ENCODE measurements at regions not wholly inside any gene's neighbourhood (a gene's known extent, or its start where the extent isn't known, plus 50 kb on each side); places are given as distances from the start of the nearest gene placed in this dataset.

GRCh38 chr10:2891770-2892124 is 175.6 kb upstream of the PFKP start:
- no peak overlapping the region for H3K4me3 ChIP-seq
- DNase-seq (ENCODE audit: low read depth in 1 of 2, low spot score in 1 of 2), result no peak
- no peak for TF ChIP-seq CTCF (IDR thresholded peaks at IDR 0.05; ENCODE audit: low read depth, low read length)
- H3K27me3 ChIP-seq, result no peaks in the 10 kb centered on the region
- no peaks in the 10 kb centered on the region for H3K4me1 ChIP-seq (ENCODE audit: low read depth)
- no peaks in the 10 kb centered on the region for H3K9me3 ChIP-seq (ENCODE audit: low read depth)
- no peaks in the 10 kb centered on the region for H3K36me3 ChIP-seq
- H3K27ac ChIP-seq, result no peak overlapping the region

- TF ChIP-seq CTCF (IDR thresholded peaks at IDR 0.05; ENCODE audit: low read depth, low read length), result no peak
- DNase-seq (ENCODE audit: low read depth in 1 of 2, low spot score in 1 of 2), result no peak
- no peak overlapping the region for H3K27ac ChIP-seq
- no peaks in the 10 kb centered on the region for H3K27me3 ChIP-seq
- no peaks in the 10 kb centered on the region for H3K9me3 ChIP-seq (ENCODE audit: low read depth)
- no peak overlapping the region for H3K4me3 ChIP-seq
- H3K4me1 ChIP-seq (ENCODE audit: low read depth), result no peaks in the 10 kb centered on the region
- no peaks in the 10 kb centered on the region for H3K36me3 ChIP-seq
Measured at GRCh38 chr10:2891073-2891769, 176.1 kb upstream of the PFKP start.

GRCh38 chr10:2890093-2890492 is 177.3 kb upstream of the PFKP start:
- H3K36me3 ChIP-seq, result no peaks in the 10 kb centered on the region
- H3K27ac ChIP-seq, result no peak overlapping the region
- no peaks in the 10 kb centered on the region for H3K27me3 ChIP-seq
- DNase-seq (ENCODE audit: low read depth in 1 of 2, low spot score in 1 of 2), result no peak
- H3K9me3 ChIP-seq (ENCODE audit: low read depth), result no peaks in the 10 kb centered on the region
- TF ChIP-seq CTCF (IDR thresholded peaks at IDR 0.05; ENCODE audit: low read depth, low read length), result no peak
- H3K4me1 ChIP-seq (ENCODE audit: low read depth), result no peaks in the 10 kb centered on the region
- no peak overlapping the region for H3K4me3 ChIP-seq

GRCh38 chr10:2888403-2889004 is 178.8 kb upstream of the PFKP start:
- H3K27me3 ChIP-seq, result no peaks in the 10 kb centered on the region
- no peak overlapping the region for H3K27ac ChIP-seq
- no peaks in the 10 kb centered on the region for H3K9me3 ChIP-seq (ENCODE audit: low read depth)
- no peak for DNase-seq (ENCODE audit: low read depth in 1 of 2, low spot score in 1 of 2)
- H3K36me3 ChIP-seq, result no peaks in the 10 kb centered on the region
- no peak overlapping the region for H3K4me3 ChIP-seq
- TF ChIP-seq CTCF (IDR thresholded peaks at IDR 0.05; ENCODE audit: low read depth, low read length), result no peak
- no peaks in the 10 kb centered on the region for H3K4me1 ChIP-seq (ENCODE audit: low read depth)

DNA sequence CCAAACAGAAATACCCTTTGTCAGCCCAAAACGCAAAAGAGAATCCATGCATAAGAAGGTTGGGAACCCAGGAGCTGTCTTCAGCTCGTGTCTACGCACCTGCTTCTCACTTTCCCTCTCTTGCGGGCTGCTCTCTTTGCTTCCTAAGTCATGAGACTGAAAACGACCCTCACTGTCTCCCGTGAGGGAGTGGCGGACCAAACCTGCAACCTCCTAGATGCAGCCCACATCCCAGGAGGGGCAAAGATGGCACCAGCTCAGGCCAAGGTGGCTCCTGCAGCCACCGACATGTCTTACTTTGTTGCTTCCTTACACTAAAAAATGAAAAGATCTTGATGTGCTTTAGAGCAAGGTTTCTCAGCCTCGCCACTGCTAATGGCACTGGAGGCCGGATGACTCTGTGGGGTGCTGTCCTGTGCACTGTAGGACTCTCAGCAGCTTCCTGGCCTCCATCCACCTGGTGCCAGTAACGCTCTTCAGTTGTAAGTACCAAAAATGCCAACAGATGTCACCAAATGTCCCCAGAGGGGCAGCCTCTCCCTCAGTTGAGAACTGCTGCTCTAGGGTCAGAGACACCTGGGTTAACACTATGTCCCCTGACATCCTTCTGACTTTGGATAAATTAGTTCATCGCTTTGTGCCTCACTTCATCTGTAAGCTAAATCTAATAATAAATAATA is 179.8 kb upstream of the PFKP start:
- no peaks in the 10 kb centered on the region for H3K9me3 ChIP-seq (ENCODE audit: low read depth)
- no peaks in the 10 kb centered on the region for H3K4me1 ChIP-seq (ENCODE audit: low read depth)
- H3K36me3 ChIP-seq, result no peaks in the 10 kb centered on the region
- no peak overlapping the region for H3K4me3 ChIP-seq
- DNase-seq (ENCODE audit: low read depth in 1 of 2, low spot score in 1 of 2), result no peak
- H3K27me3 ChIP-seq, result no peaks in the 10 kb centered on the region
- no peak for TF ChIP-seq CTCF (IDR thresholded peaks at IDR 0.05; ENCODE audit: low read depth, low read length)
- no peak overlapping the region for H3K27ac ChIP-seq

Measured in cardiac muscle cell (in vitro differentiated cells and primary cell).